GM18508 (cell line): ENCODE measurements at regions not wholly inside any gene's neighbourhood (a gene's known extent, or its start where the extent isn't known, plus 50 kb on each side); places are given as distances from the start of the nearest gene placed in this dataset.
"Not testable (repeated sequence)": the region's sequence is repeated elsewhere in the genome, so short reads cannot be mapped to it uniquely, and the experiment has no call there.

Source experiments
- ATAC-seq: cut with Tn5 transposase; IDR thresholded peaks from one replicate; pipeline ENCODE4 v1.9.1; 2021; ENCODE audit warnings: moderate number of reproducible peaks; ENCODE audit not compliant: insufficient read depth, unreplicated experiment

GRCh38 chr2:224156436-224156835, 117.3 kb upstream of the SERPINE2 start:
- no peak for ATAC-seq

GRCh38 chr2:224155896-224156295, 116.8 kb upstream of the SERPINE2 start:
- no peak for ATAC-seq

- ATAC-seq, result no peak
Measured at GRCh38 chr2:224155371-224155770, 116.3 kb upstream of the SERPINE2 start.

DNA sequence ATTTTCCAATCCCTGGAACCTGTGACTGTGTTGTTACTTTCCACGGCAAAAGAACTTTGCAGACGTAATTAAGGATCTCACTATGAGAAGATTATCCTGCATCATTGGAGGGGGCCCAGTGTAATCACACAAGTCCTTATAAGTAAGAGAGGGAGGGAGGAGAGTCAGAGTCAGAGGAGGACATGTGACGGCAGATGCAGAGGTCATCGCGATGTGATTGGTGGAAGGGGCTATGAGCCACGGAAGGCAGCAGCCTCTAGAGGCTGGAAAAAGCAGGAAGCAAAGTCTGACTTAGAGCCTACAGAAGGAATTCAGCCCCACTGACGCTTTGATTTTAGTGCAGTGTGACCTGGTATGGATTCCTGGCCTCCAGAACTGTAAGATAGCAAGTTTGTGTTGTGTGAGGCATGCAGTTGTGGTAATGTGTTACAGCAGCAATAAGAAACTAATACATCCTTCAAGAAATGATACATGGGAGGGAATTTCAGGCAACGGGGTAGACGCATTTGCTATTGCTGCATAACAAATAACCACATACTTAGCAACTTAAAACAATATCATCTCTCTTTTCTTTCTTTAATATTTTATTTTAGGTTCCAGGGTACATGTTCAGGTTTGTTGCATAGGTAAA, 112.7 kb upstream of the SERPINE2 start:
- no peak for ATAC-seq

DNA sequence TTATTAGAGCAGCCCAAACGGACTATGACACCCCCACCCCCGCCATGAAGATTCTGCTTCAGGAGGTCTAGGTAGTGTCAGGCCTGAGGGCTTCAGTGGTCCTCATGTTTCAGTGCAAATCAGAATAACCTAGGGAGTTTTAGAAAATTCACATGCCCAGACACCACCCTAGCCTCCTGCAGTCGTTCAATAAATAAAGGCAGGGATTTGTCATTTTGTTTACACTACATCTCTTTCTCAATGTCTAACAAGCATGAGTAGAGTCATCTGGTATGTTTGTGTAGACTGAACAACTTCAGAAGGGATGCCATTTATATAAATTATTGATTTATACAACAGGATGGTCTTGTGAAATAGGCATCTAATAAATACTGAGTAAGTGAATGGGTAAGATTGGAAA, 112.1 kb upstream of the SERPINE2 start:
- no peak for ATAC-seq

- ATAC-seq, result not testable (repeated sequence)
Measured at GRCh38 chr2:224148058-224148457, 109.0 kb upstream of the SERPINE2 start.

GRCh38 chr2:224147174-224147573, 108.1 kb upstream of the SERPINE2 start:
- no peak for ATAC-seq

DNA sequence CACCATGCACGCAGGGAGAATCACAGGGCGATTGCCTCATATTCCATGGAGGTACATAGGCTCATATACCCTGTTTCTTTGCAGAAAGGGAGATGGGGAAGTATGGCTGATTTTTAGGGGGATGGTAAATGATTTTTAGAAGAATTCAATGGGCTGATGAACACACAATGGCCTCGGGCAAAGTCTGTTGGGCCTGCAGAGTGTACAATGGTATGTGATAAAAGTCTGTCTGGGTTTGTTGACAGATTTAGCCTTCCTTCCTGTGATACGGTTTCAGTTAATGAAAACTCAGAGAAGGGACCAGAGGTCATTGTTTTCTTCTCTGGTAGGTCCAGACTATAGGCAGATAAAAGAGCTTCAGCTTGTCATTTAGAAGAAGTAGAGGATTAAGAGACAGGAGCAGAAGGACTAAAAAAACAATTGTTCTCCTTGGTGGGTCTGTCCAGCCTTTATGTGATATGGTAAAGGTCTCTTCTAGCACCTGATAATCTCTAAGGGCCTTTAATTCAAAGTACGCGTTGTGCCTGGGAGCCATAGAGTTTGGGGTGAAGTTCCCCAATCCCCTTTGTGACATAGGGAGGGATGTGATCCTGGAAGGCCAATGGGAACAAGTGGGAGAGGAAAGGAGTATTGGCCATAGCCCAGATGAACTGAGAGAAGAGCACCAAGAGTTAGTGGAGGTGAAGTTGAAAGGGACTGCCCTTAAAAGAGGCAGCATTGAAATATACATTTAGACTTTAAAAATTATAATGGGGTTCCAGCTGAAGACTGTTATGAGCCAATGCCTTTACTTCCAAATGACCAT, 107.5 kb upstream of the SERPINE2 start:
- ATAC-seq, result no peak

DNA sequence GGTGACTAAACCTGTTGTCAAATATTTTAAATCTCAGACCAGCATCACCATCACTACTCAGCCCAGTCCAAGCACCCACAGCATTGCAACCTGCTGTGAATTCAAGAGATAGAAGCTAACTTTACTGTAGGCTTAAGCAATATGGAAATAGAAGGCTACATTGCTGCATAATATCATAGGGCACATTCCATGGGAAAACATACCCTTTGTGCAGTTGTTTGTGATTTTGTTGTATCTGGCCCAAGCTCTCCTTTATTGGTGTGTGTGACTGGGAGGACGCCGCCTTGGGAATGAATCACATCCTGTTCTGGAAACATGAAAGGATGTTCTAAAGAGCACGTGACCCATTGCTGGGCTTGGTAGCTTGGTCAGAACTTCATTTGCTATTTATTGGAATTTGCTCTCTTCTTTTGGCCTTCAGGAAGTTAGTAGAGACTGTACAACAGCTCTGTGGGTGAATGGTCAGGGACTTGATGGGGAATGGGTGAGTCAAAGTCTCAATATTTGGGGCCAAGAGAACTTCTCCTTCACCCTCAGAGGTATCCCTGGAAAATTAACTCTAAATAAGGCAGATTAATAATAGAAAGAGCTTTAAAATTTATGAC, 106.8 kb upstream of the SERPINE2 start:
- no peak for ATAC-seq

GRCh38 chr2:224143526-224143925, 104.4 kb upstream of the SERPINE2 start:
- ATAC-seq, result no peak

DNA sequence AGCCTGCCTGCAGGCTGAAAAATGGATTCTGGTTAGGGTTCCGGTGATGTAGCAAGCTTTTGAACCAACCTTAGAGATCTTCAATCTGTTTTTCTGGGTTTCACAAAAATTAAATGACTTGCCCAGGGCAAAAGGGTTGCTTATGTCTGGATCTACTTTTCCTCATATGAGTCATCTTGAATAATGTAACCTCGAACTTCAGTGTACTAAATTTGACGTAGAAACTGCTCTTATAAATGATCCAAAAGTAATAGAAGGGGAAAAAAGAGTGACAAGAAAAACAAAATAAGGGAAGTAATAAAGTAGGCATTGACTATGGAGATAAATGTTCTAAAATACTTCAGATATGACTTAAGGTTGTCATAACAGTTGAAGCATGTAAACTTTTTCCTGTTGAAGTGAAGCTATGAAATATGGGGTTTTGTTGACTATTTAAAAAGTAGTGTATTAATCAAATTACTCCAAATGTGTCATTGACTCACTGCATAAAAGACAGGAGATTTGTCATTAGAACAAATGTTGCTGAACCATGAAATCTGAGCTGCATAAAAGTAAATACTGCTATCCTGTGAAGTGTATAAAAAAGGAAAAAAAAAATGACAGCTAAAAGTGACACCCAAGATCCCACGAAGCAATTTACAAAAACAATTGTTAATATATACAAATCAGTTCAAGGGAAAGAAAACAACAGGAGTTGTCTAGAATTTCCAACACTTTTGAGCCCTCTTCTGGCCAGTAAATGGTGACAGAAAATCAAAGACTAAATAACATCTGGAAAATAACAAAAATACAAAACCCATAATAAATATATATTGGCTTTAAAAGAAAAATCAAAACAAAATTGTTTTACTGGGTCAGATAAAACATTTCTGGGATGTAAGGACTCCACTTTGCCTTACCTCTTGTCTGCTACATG, 103.6 kb upstream of the SERPINE2 start:
- no peak for ATAC-seq

GRCh38 chr2:224141304-224141703, 102.2 kb upstream of the SERPINE2 start:
- ATAC-seq, result no peak

GRCh38 chr2:224137208-224137607, 98.1 kb upstream of the SERPINE2 start:
- no peak for ATAC-seq

DNA sequence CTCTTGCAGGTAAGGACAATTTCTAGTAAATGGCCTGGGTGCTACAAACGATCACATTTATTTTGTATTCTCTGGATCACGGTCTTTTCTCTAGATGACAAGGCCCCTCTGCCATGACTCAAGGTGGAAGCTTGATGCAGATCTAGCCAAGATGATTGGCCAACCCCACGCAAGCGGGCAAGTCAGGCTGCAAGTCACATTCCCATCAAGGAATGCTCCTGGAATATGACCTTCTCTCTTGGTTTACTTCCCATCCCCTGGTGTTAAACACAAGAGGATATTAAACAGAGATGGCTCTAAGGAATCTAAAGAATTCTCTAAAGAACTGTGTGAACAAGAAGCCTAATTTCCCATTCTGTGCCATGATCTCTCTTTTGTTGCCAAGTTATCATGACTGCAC, 97.3 kb upstream of the SERPINE2 start:
- ATAC-seq, result no peak

- ATAC-seq, result no peak
Measured at GRCh38 chr2:224135881-224136280, 96.8 kb upstream of the SERPINE2 start.

DNA sequence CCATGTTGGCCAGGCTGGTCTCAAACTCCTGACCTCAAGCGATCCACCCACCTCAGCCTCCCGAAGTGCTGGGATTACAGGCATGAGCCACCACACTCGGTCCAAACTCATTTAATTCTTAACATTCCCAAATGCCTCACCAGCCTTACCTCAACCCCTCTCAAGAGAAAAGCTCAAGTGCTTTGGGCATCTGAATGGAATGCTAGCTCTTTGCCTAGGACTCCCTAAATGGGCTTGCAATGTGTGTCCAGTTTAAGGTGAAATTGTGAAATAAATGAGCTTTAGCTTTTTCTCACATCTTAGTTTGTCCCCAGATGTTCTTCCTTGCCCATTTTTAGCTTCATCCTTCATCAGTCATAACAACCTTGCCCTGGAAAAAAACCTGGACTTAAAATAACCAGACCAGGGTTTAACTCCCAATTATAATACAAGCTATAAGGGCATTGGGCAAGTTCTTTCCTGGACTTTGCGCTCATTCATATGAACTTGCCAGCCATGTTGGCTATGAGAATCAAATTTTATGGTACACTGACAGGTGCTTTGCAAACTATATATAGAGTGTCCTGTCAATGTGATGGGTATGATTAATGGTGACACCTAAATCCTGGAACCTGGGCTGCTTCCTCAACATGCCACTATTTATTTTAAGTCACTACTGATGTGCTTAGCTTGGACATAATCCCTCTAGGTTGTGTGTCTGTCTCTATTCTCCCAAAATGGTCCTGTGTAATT, 95.1 kb upstream of the SERPINE2 start:
- ATAC-seq, result no peak

- ATAC-seq, result no peak
Measured at GRCh38 chr2:224133387-224133786, 94.3 kb upstream of the SERPINE2 start.

DNA sequence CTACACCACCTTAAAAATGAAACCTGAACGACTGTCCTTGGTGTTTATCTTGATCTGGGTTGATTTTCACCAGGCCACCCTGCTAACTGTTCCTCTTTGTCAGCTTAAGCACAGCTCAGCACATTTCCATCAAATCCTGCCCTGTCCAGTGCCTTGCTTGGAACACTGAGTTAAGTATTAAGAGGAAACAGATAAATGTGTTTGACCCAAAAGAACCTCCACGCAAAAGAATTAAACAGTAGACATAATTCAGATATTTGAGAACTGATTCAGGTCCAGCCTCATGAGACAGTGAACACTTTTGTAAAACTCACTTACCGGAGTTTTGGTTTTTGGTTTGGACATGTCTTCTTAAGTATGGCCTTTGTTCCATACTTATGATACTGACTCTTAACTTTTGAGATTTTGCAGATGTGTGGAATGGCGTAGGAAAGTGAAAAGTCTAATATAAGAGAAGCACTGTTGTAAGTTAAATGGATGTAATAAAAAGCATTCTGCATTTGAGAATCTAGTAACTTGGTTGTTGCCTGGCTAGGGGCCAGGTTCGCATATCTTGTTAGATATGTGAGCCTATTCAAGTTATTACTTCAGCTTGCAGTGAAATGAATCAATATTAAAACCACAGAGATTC, 88.9 kb upstream of the SERPINE2 start:
- no peak for ATAC-seq

GRCh38 chr2:224126440-224126839, 87.4 kb upstream of the SERPINE2 start:
- no peak for ATAC-seq
